Lung (tissue), 11 donors: ENCODE measurements at regions not wholly inside any gene's neighbourhood (a gene's known extent, or its start where the extent isn't known, plus 50 kb on each side); places are given as distances from the start of the nearest gene placed in this dataset.

ENCODE experiments used
- ATAC-seq: fragments of 200-7000 bp; cut with Tn5 transposase; one replicate; pipeline ENCODE4 v1.9.1; 2020; ENCODE audit warnings: moderate number of reproducible peaks; ENCODE audit not compliant: insufficient read depth, low FRiP score
- DNase-seq, 3 donors: peaks; one replicate each; pipeline ENCODE4 v3.0.0-alpha.2; 2013 to 2017
- H3K27ac ChIP-seq, 2 donors: one replicate each; pipeline ENCODE4 v1.5.1; 2013; ENCODE audit warnings: mild to moderate bottlenecking in 2 of 2, moderate library complexity in 2 of 2, control low read depth in 1 of 2, inconsistent platforms in 1 of 2, low read depth in 1 of 2, low read length in 1 of 2
- H3K27me3 ChIP-seq, 3 donors: one replicate each; pipeline ENCODE4 v1.5.1; 2013; ENCODE audit warnings: low read length in 2 of 3; ENCODE audit not compliant: control insufficient read depth in 3 of 3, insufficient read depth in 3 of 3
- H3K36me3 ChIP-seq, 4 donors: one replicate each; pipeline ENCODE4 v1.5.1; 2013; ENCODE audit warnings: low read length in 4 of 4, mild to moderate bottlenecking in 1 of 4, moderate library complexity in 1 of 4; ENCODE audit not compliant: control insufficient read depth in 4 of 4, insufficient read depth in 4 of 4
- H3K4me1 ChIP-seq, 5 donors: one replicate each; pipeline ENCODE4 v1.5.1; 2013; ENCODE audit warnings: low read length in 5 of 5, mild to moderate bottlenecking in 2 of 5, moderate library complexity in 1 of 5; ENCODE audit not compliant: control insufficient read depth in 5 of 5, insufficient read depth in 5 of 5
- H3K4me3 ChIP-seq: one replicate; pipeline ENCODE4 v1.5.1; 2013; ENCODE audit warnings: mild to moderate bottlenecking, control low read depth, moderate library complexity
- H3K9ac ChIP-seq, 2 donors: one replicate each; pipeline ENCODE4 v1.5.1; 2013; ENCODE audit warnings: low read length in 2 of 2, control low read depth in 1 of 2; ENCODE audit not compliant: insufficient read depth in 1 of 2
- H3K9me3 ChIP-seq, 4 donors: one replicate each; pipeline ENCODE4 v1.5.1; 2013; ENCODE audit warnings: low read length in 3 of 4, mild to moderate bottlenecking in 1 of 4, moderate library complexity in 1 of 4; ENCODE audit not compliant: control insufficient read depth in 4 of 4, insufficient read depth in 3 of 4
- WGBS, 2 donors: extraction: QIAGEN DNeasy Blood & Tissue Kit; methylation state at CpG; one replicate each; pipeline ENCODE4 v1.1.7; 2013; 5-methylcytosine and 5-hydroxymethylcytosine counted together
- TF ChIP-seq, protein P1 (sequence below): IDR thresholded peaks from 2 replicates; pipeline ENCODE4 v1.5.1; 2012; ENCODE audit warnings: mild to moderate bottlenecking; ENCODE audit errors: control extremely low read depth, extremely low read depth
- donor health status: control.
- donor health status: control.
- donor health status: Bipolar disorder and iron deficiency.
- donor health status: healthy.
- donor health status: DM: yes; HTN: yes; CAD: no.

DNA sequence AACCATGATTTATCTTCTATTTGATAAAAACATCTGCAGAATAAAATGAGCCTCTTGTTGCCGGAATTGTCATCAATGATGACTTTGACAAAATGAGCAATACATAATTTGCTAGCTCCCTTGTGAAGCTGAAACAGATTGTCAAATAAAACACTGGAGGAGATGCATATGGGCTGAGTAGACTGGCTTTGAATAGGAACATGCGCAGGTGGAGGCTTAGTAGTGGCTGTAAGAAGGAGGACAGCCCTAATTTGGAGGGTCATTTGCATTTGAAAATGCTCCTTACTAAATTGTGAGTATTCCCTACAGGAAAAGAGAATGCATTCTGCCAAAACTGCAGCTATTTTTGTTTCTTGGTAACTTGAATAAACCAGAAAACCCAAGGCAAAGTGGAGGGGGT is 329.1 kb downstream of the PPARGC1A start:
- Histone ChIP-seq H3K4me3 (no peak overlapping the region), H3K36me3 (no peaks in the 10 kb centered on the region), H3K9ac (no peak overlapping the region), H3K27ac (no peak overlapping the region), H3K4me1 (peaks cover 0 to 19% (median 0%) of the 10 kb centered on the region in 5 donors), H3K27me3 (no peaks in the 10 kb centered on the region), H3K9me3 (no peaks in the 10 kb centered on the region)
- TF ChIP-seq, protein P1, sequence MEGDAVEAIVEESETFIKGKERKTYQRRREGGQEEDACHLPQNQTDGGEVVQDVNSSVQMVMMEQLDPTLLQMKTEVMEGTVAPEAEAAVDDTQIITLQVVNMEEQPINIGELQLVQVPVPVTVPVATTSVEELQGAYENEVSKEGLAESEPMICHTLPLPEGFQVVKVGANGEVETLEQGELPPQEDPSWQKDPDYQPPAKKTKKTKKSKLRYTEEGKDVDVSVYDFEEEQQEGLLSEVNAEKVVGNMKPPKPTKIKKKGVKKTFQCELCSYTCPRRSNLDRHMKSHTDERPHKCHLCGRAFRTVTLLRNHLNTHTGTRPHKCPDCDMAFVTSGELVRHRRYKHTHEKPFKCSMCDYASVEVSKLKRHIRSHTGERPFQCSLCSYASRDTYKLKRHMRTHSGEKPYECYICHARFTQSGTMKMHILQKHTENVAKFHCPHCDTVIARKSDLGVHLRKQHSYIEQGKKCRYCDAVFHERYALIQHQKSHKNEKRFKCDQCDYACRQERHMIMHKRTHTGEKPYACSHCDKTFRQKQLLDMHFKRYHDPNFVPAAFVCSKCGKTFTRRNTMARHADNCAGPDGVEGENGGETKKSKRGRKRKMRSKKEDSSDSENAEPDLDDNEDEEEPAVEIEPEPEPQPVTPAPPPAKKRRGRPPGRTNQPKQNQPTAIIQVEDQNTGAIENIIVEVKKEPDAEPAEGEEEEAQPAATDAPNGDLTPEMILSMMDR: no peak
- DNase-seq (no peak), ATAC-seq (no peak)
- 95 to 96% methylated on average over 2 of the region's 2 CpGs for WGBS, 2 donors

GRCh38 chr4:23558101-23558500 is 331.7 kb downstream of the PPARGC1A start:
- H3K27me3 ChIP-seq: no peaks in the 10 kb centered on the region
- peaks cover 0 to 19% (median 0%) of the 10 kb centered on the region in 5 donors for H3K4me1 ChIP-seq
- ATAC-seq (no peak), DNase-seq (peak in 2 of 3 donors; percentile 74 to 82)
- 70 to 77% methylated on average over 2 of the region's 2 CpGs for WGBS, 2 donors
- H3K27ac ChIP-seq: no peak overlapping the region
- TF ChIP-seq, protein P1: no peak
- peaks cover 0 to 5% (median 0%) of the 10 kb centered on the region in 4 donors for H3K9me3 ChIP-seq
- no peak overlapping the region for H3K4me3 ChIP-seq
- H3K9ac ChIP-seq: no peak overlapping the region
- H3K36me3 ChIP-seq: no peaks in the 10 kb centered on the region

DNA sequence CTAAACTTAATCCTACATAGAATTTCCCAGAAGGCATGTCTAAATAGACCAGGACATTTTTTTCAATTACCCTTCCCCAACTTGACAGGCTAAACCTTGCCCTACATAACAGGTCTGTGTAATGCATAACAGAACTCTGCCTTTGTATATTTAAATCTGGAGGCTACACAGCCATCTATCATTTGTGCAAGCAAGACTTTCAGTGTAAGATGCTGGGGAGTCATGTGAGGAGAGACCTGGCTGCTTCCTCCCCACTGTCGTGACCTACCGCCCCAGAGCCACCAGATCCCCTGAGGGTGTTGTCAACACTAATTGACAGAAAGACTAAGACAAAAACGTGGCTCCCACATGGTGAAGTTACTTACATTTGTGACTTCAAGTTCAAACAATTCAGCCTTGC is 342.2 kb downstream of the PPARGC1A start:
- H3K27me3 ChIP-seq: no peaks in the 10 kb centered on the region
- DNase-seq (no peak), ATAC-seq (no peak)
- no peak overlapping the region for H3K9ac ChIP-seq
- no peak overlapping the region for H3K4me3 ChIP-seq
- no peak overlapping the region for H3K27ac ChIP-seq
- TF ChIP-seq, protein P1: no peak
- 65 to 72% methylated on average over 3 of the region's 3 CpGs for WGBS, 2 donors
- H3K9me3 ChIP-seq: no peaks in the 10 kb centered on the region
- peaks cover 0 to 22% (median 0%) of the 10 kb centered on the region in 5 donors for H3K4me1 ChIP-seq
- no peaks in the 10 kb centered on the region for H3K36me3 ChIP-seq

DNA sequence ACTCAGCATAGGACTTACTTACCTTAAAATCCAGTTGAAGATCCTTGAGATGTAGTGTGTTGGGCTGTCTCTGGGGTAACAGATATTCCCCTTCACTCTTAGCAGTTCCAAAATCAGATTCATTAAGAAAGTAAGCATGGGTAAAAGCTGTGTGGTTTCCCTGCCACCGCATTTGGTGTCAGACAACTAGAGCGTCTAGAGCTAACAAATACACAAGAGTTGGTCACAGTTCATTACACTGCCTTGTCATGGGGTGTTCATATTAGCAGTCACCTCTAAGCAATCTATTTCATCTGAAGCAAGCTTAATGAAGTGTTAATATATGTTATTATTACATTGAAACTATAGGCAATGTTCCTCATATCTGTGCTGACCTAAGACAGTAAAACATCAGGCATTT is 342.8 kb downstream of the PPARGC1A start:
- DNase-seq: peak; percentile 60 to 90 (median 88)
- Histone ChIP-seq H3K27ac (no peak overlapping the region), H3K9me3 (no peaks in the 10 kb centered on the region), H3K4me3 (no peak overlapping the region), H3K4me1 (peaks cover 0 to 22% (median 0%) of the 10 kb centered on the region in 5 donors), H3K9ac (no peak overlapping the region), H3K27me3 (no peaks in the 10 kb centered on the region), H3K36me3 (no peaks in the 10 kb centered on the region)
- TF ChIP-seq, protein P1: no peak
- ATAC-seq: no peak
- 75 to 80% methylated on average over 2 of the region's 2 CpGs for WGBS, 2 donors
